ENCODE measurements at regions not wholly inside any gene's neighbourhood (a gene's known extent, or its start where the extent isn't known, plus 50 kb on each side); places are given as distances from the start of the nearest gene placed in this dataset.

DNA sequence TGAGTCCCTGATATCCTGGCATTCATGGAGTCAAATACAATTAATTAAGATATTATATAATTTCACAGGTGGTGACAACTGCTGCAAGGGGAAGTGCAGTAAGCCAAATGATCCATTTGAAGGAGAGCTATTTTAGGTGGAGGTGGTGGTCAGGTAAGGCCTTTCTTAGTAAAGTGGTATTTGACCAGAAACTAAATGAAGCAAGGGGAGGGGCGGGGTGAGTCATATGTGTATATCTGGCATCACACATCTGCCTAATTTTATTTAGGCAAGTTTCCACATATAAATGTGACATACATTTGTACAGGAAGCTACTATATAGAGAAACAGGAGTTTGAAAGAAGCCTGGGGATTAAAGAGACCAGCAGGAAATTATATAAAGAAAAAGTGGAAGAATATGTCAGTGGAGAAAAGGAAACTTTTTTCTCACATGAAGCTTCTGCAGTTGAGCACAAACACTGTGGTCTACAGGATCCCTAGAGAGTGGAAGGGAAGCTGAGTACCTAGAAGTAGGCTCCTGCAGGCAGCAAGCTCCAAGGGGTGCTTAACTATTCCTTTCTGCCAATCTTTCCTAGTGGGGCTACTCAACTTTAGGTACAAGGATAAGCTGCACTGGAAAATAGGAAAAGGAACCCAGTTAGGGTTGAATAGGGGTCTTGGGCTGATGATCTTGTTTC lies 99.6 kb downstream of the OGFRL1 start:
- peak overlapping the region; percentile 36; the same call in 1 of the 2 replicates for H3K27ac ChIP-seq (ENCODE audit: low read length)
- H3K36me3 ChIP-seq (replicated peaks; ENCODE audit: insufficient read depth, low read length): no peaks in the 10 kb centered on the region
- no peaks in the 10 kb centered on the region for H4K20me1 ChIP-seq (ENCODE audit: insufficient read depth, low read length)
- peak; percentile 60 for DNase-seq
- no peak overlapping the region for H3K4me3 ChIP-seq (ENCODE audit: low read length)
- H3F3A ChIP-seq (ENCODE audit: insufficient read depth, low read length): peaks cover 12% of the 10 kb centered on the region; the same call in 1 of the 2 replicates
- H3K4me1 ChIP-seq (ENCODE audit: low read length): peaks cover 28% of the 10 kb centered on the region
- H3K9me2 ChIP-seq (replicated peaks; ENCODE audit: insufficient read depth, low read length): no peaks in the 10 kb centered on the region
- peak overlapping the region; percentile 54; the same call in 1 of the 2 replicates for H3K4me2 ChIP-seq (ENCODE audit: low read depth, low read length)
- H3K9me3 ChIP-seq (replicated peaks; ENCODE audit: insufficient read depth, low read length): no peaks in the 10 kb centered on the region
- no peaks in the 10 kb centered on the region for H3K27me3 ChIP-seq (replicated peaks; ENCODE audit: insufficient read depth, low read length)
- H2AFZ ChIP-seq (ENCODE audit: low read length): no peak overlapping the region
- H3K79me2 ChIP-seq (ENCODE audit: low read length): no peaks in the 10 kb centered on the region
- TF ChIP-seq EZH2phosphoT487 (IDR thresholded peaks at IDR 0.05; ENCODE audit: low read length) (no peak), EZH2 (optimal IDR thresholded peaks at IDR 0.05; ENCODE audit: low read depth, low read length) (no peak)
- TF ChIP-seq, protein P1, sequence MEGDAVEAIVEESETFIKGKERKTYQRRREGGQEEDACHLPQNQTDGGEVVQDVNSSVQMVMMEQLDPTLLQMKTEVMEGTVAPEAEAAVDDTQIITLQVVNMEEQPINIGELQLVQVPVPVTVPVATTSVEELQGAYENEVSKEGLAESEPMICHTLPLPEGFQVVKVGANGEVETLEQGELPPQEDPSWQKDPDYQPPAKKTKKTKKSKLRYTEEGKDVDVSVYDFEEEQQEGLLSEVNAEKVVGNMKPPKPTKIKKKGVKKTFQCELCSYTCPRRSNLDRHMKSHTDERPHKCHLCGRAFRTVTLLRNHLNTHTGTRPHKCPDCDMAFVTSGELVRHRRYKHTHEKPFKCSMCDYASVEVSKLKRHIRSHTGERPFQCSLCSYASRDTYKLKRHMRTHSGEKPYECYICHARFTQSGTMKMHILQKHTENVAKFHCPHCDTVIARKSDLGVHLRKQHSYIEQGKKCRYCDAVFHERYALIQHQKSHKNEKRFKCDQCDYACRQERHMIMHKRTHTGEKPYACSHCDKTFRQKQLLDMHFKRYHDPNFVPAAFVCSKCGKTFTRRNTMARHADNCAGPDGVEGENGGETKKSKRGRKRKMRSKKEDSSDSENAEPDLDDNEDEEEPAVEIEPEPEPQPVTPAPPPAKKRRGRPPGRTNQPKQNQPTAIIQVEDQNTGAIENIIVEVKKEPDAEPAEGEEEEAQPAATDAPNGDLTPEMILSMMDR (IDR thresholded peaks at IDR 0.05; ENCODE audit: low read length): no peak
- H3K9ac ChIP-seq (ENCODE audit: low read length): no peak overlapping the region

DNA sequence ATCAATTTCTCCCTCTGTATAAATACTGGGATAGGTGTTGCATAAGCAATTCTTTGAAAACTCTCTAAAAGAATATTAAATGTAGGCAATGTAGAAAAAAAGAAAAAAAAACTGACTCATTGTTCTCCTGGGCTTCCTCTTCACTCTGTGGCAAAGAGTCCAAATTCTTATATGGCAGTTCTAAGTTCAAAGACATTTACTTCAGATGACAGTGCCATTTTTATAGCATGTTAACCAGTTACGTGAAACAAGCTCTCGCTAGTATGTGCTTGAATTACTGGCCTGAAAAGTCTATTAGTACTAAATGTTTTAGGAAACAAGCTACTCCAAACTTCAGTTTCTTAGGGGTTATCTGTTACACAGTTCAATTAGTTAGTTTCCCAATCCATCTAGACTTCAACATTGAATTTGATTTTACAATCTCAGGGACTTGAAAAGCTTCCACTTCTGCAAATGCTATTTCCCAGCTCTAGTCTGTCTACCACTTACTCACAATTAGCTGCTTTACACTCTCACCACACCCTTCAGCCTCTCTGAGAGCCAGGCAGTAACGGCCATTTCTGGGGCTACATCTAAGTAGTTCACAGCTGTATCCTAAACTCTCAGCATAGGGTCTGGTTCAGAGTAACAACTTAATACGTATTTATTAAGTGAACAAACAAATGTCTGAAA lies 100.4 kb downstream of the OGFRL1 start:
- H3K27me3 ChIP-seq (replicated peaks; ENCODE audit: insufficient read depth, low read length): no peaks in the 10 kb centered on the region
- TF ChIP-seq EZH2phosphoT487 (IDR thresholded peaks at IDR 0.05; ENCODE audit: low read length) (no peak), EZH2 (optimal IDR thresholded peaks at IDR 0.05; ENCODE audit: low read depth, low read length) (no peak)
- TF ChIP-seq, protein P1 (IDR thresholded peaks at IDR 0.05; ENCODE audit: low read length): no peak
- H2AFZ ChIP-seq (ENCODE audit: low read length): no peak overlapping the region
- peaks cover 12% of the 10 kb centered on the region; the same call in 1 of the 2 replicates for H3F3A ChIP-seq (ENCODE audit: insufficient read depth, low read length)
- H3K9me2 ChIP-seq (replicated peaks; ENCODE audit: insufficient read depth, low read length): no peaks in the 10 kb centered on the region
- no peaks in the 10 kb centered on the region for H3K36me3 ChIP-seq (replicated peaks; ENCODE audit: insufficient read depth, low read length)
- H3K9ac ChIP-seq (ENCODE audit: low read length): no peak overlapping the region
- H3K4me1 ChIP-seq (ENCODE audit: low read length): peaks cover 23% of the 10 kb centered on the region
- no peaks in the 10 kb centered on the region for H3K79me2 ChIP-seq (ENCODE audit: low read length)
- H3K27ac ChIP-seq (ENCODE audit: low read length): peak overlapping the region; percentile 36; the same call in 1 of the 2 replicates
- no peak for DNase-seq
- peak overlapping the region; percentile 54; the same call in 1 of the 2 replicates for H3K4me2 ChIP-seq (ENCODE audit: low read depth, low read length)
- no peak overlapping the region for H3K4me3 ChIP-seq (ENCODE audit: low read length)
- no peaks in the 10 kb centered on the region for H3K9me3 ChIP-seq (replicated peaks; ENCODE audit: insufficient read depth, low read length)
- H4K20me1 ChIP-seq (ENCODE audit: insufficient read depth, low read length): no peaks in the 10 kb centered on the region

DNA sequence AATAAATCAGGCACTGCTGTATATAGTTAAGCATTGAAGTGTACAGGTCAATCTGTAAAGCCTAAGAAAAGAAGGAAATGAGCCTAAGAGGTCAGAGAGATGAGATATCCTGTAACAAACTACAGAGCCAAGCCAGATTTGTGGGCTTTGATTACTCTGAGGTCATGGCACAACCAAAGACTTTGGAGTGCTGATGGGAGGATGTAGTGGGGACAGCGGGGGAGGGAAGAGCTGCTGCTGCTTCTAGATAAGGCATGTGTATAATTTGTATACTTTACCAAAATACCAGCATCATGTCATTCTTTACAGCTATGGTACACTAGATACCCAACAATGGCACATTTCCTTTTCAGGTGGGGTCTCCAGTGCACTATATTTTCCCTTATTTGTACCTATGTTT lies 102.5 kb downstream of the OGFRL1 start:
- no peak for DNase-seq

More for the DNA sequence above, 102.5 kb downstream of the OGFRL1 start:
- Histone ChIP-seq H3K9ac (ENCODE audit: low read length) (no peak overlapping the region), H2AFZ (ENCODE audit: low read length) (no peak overlapping the region), H3K9me2 (replicated peaks; ENCODE audit: insufficient read depth, low read length) (no peaks in the 10 kb centered on the region), H3F3A (ENCODE audit: insufficient read depth, low read length) (peaks cover 12% of the 10 kb centered on the region; the same call in 1 of the 2 replicates), H3K79me2 (ENCODE audit: low read length) (no peaks in the 10 kb centered on the region), H3K4me1 (ENCODE audit: low read length) (peaks cover 23% of the 10 kb centered on the region), H3K4me2 (ENCODE audit: low read depth, low read length) (no peak overlapping the region), H3K27ac (ENCODE audit: low read length) (no peak overlapping the region), H4K20me1 (ENCODE audit: insufficient read depth, low read length) (no peaks in the 10 kb centered on the region), H3K36me3 (replicated peaks; ENCODE audit: insufficient read depth, low read length) (no peaks in the 10 kb centered on the region), H3K27me3 (replicated peaks; ENCODE audit: insufficient read depth, low read length) (no peaks in the 10 kb centered on the region), H3K4me3 (ENCODE audit: low read length) (no peak overlapping the region), H3K9me3 (replicated peaks; ENCODE audit: insufficient read depth, low read length) (no peaks in the 10 kb centered on the region)
- TF ChIP-seq EZH2 (optimal IDR thresholded peaks at IDR 0.05; ENCODE audit: low read depth, low read length): no peak

Data from MM.1S (cell line).